PC-9 (cell line): ENCODE measurements at regions not wholly inside any gene's neighbourhood (a gene's known extent, or its start where the extent isn't known, plus 50 kb on each side); places are given as distances from the start of the nearest gene placed in this dataset.

Source experiments
- BruUV-seq: library from RNA; stranded (reverse); fragments of 400-500 nt; replicated peaks from 2 replicates; lab custom pipeline; 2021; lab: Mats Ljungman, UMichigan
- CTCF ChIA-PET: fragments of 300-600 bp; sonication (Branson Sonifier 250); formaldehyde crosslinking; loops from one replicate; lab custom pipeline; 2022; ENCODE audit warnings: antibody characterized with exemption; lab: Charles Lee
- POLR2A ChIA-PET: fragments of 300-600 bp; sonication (Branson Sonifier 250); formaldehyde crosslinking; loops from one replicate; lab custom pipeline; 2022; ENCODE audit warnings: antibody characterized with exemption; ENCODE audit not compliant: unreplicated experiment; lab: Charles Lee
- DNase-seq, 2 experiments: peaks; one replicate each; pipeline versions ENCODE4 v3.0.0 to v3.0.0-alpha.2; 2015 to 2022; ENCODE audit warnings: mixed read lengths in 1 of 2
- H2AFZ ChIP-seq: fragments of 200-600 bp; sonication (generic); 2 replicates; pipeline ENCODE4 v1.8.1; 2017; ENCODE audit warnings: antibody characterized with exemption
- H3F3A ChIP-seq: fragments of 200-600 bp; sonication (generic); 2 replicates; pipeline ENCODE4 v1.8.1; 2017; ENCODE audit warnings: antibody characterized with exemption, mild to moderate bottlenecking, low read depth; ENCODE audit not compliant: insufficient read depth
- H3K27ac ChIP-seq: fragments of 200-600 bp; sonication (generic); 2 replicates; pipeline ENCODE4 v1.6.1; 2016; ENCODE audit warnings: mixed run types
- H3K27me3 ChIP-seq: fragments of 200-600 bp; sonication (generic); 2 replicates; pipeline ENCODE4 v1.6.1; 2016; ENCODE audit warnings: low read depth, mixed run types; ENCODE audit not compliant: insufficient read depth
- H3K36me3 ChIP-seq: fragments of 200-600 bp; sonication (generic); 2 replicates; pipeline ENCODE4 v1.6.1; 2016; ENCODE audit warnings: low read depth, mixed run types
- H3K4me1 ChIP-seq: fragments of 200-600 bp; sonication (generic); replicated peaks from 2 replicates; pipeline ENCODE4 v1.6.1; 2016; ENCODE audit warnings: mixed run types; ENCODE audit not compliant: insufficient read depth
- H3K4me2 ChIP-seq: fragments of 200-600 bp; sonication (generic); 2 replicates; pipeline ENCODE4 v1.6.1; 2017; ENCODE audit warnings: mixed run types
- H3K4me3 ChIP-seq: fragments of 200-600 bp; sonication (generic); 2 replicates; pipeline ENCODE4 v1.6.1; 2016; ENCODE audit warnings: mixed run types
- H3K79me2 ChIP-seq: fragments of 200-600 bp; sonication (generic); 2 replicates; pipeline ENCODE4 v1.6.1; 2017; ENCODE audit warnings: low read depth, mixed run types
- H3K9me2 ChIP-seq: fragments of 200-600 bp; sonication (generic); 2 replicates; pipeline ENCODE4 v1.8.1; 2017; ENCODE audit warnings: mild to moderate bottlenecking; ENCODE audit not compliant: insufficient read depth
- H3K9me3 ChIP-seq: fragments of 200-600 bp; sonication (generic); 2 replicates; pipeline ENCODE4 v1.8.1; 2016; ENCODE audit warnings: low read depth; ENCODE audit not compliant: insufficient read depth
- H4K20me1 ChIP-seq: fragments of 200-600 bp; sonication (generic); 2 replicates; pipeline ENCODE4 v1.8.1; 2017; ENCODE audit not compliant: insufficient read depth
- EZH2 ChIP-seq: fragments of 200-600 bp; sonication (generic); IDR thresholded peaks from 2 replicates; pipeline ENCODE4 v1.8.0; 2017; ENCODE audit warnings: antibody characterized with exemption, low read depth
- intact Hi-C: fragments of 100-400 bp; cut with micrococcal nuclease; formaldehyde crosslinking; loops from one replicate; pipeline ENCODE4 v1.10.0; 2022; ENCODE audit not compliant: unreplicated experiment
- TF ChIP-seq, protein P1 (sequence below): fragments of 200-600 bp; sonication (generic); conservative IDR thresholded peaks from 2 replicates; pipeline ENCODE4 v1.6.1; 2017; ENCODE audit warnings: mixed run types, antibody characterized with exemption, mild to moderate bottlenecking, moderate library complexity

GRCh38 chr7:133470-133869 is 58.9 kb upstream of the FAM20C start:
- intact Hi-C loops: no loop called here
- Histone ChIP-seq H4K20me1 (no peaks in the 10 kb centered on the region), H3K4me2 (no peak overlapping the region), H3K4me3 (no peak overlapping the region), H3K27ac (no peak overlapping the region), H3K4me1 (no peaks in the 10 kb centered on the region), H3F3A (no peaks in the 10 kb centered on the region), H3K27me3 (0 out of 2 replicates have a peak, but pooled peaks cover 3% of the 10 kb centered on the region), H3K79me2 (no peaks in the 10 kb centered on the region), H3K36me3 (no peaks in the 10 kb centered on the region), H3K9me2 (no peaks in the 10 kb centered on the region), H2AFZ (no peak overlapping the region), H3K9me3 (no peaks in the 10 kb centered on the region)
- TF ChIP-seq, protein P1, sequence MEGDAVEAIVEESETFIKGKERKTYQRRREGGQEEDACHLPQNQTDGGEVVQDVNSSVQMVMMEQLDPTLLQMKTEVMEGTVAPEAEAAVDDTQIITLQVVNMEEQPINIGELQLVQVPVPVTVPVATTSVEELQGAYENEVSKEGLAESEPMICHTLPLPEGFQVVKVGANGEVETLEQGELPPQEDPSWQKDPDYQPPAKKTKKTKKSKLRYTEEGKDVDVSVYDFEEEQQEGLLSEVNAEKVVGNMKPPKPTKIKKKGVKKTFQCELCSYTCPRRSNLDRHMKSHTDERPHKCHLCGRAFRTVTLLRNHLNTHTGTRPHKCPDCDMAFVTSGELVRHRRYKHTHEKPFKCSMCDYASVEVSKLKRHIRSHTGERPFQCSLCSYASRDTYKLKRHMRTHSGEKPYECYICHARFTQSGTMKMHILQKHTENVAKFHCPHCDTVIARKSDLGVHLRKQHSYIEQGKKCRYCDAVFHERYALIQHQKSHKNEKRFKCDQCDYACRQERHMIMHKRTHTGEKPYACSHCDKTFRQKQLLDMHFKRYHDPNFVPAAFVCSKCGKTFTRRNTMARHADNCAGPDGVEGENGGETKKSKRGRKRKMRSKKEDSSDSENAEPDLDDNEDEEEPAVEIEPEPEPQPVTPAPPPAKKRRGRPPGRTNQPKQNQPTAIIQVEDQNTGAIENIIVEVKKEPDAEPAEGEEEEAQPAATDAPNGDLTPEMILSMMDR: no peak
- TF ChIP-seq EZH2: no peak
- BruUV-seq: no TSS peak
- no peak for DNase-seq
- ChIA-PET CTCF (no interaction called here), POLR2A (interaction anchor here (0.6 kb wide), 1 partner anchor 328 kb away, joined by 3 read pairs; no protein-coding TSS in a partner anchor)

GRCh38 chr7:134029-134428 is 58.3 kb upstream of the FAM20C start:
- H4K20me1 ChIP-seq: no peaks in the 10 kb centered on the region
- H3K27ac ChIP-seq: no peak overlapping the region
- H3K36me3 ChIP-seq: no peaks in the 10 kb centered on the region
- no peak overlapping the region for H2AFZ ChIP-seq
- no peak overlapping the region for H3K4me2 ChIP-seq
- 0 out of 2 replicates have a peak, but pooled peaks cover 3% of the 10 kb centered on the region for H3K27me3 ChIP-seq
- no peak overlapping the region for H3K4me3 ChIP-seq
- no peaks in the 10 kb centered on the region for H3K79me2 ChIP-seq
- H3K4me1 ChIP-seq: no peaks in the 10 kb centered on the region
- ChIA-PET POLR2A (interaction anchor here (0.6 kb wide), 1 partner anchor 327 kb away, joined by 3 read pairs; no protein-coding TSS in a partner anchor), CTCF (no interaction called here)
- TF ChIP-seq, protein P1: no peak
- TF ChIP-seq EZH2: no peak
- no peak for DNase-seq
- H3F3A ChIP-seq: no peaks in the 10 kb centered on the region
- BruUV-seq: no TSS peak
- H3K9me3 ChIP-seq: no peaks in the 10 kb centered on the region
- intact Hi-C loops: no loop called here
- H3K9me2 ChIP-seq: no peaks in the 10 kb centered on the region

GRCh38 chr7:134561-135256 is 57.7 kb upstream of the FAM20C start:
- H3K4me1 ChIP-seq: no peaks in the 10 kb centered on the region
- no peak overlapping the region for H3K27ac ChIP-seq
- CTCF ChIA-PET: no interaction called here
- H3K36me3 ChIP-seq: no peaks in the 10 kb centered on the region
- H3K4me3 ChIP-seq: no peak overlapping the region
- H3K79me2 ChIP-seq: no peaks in the 10 kb centered on the region
- no TSS peak for BruUV-seq
- no peak for TF ChIP-seq EZH2
- TF ChIP-seq, protein P1: no peak
- H2AFZ ChIP-seq: no peak overlapping the region
- no peaks in the 10 kb centered on the region for H4K20me1 ChIP-seq
- intact Hi-C loops: no loop called here
- 0 out of 2 replicates have a peak, but pooled peaks cover 3% of the 10 kb centered on the region for H3K27me3 ChIP-seq
- H3F3A ChIP-seq: no peaks in the 10 kb centered on the region
- H3K9me3 ChIP-seq: no peaks in the 10 kb centered on the region
- POLR2A ChIA-PET: no interaction called here
- no peak for DNase-seq
- H3K4me2 ChIP-seq: no peak overlapping the region
- no peaks in the 10 kb centered on the region for H3K9me2 ChIP-seq
